ENCODE measurements at regions not wholly inside any gene's neighbourhood (a gene's known extent, or its start where the extent isn't known, plus 50 kb on each side); places are given as distances from the start of the nearest gene placed in this dataset.

DNA sequence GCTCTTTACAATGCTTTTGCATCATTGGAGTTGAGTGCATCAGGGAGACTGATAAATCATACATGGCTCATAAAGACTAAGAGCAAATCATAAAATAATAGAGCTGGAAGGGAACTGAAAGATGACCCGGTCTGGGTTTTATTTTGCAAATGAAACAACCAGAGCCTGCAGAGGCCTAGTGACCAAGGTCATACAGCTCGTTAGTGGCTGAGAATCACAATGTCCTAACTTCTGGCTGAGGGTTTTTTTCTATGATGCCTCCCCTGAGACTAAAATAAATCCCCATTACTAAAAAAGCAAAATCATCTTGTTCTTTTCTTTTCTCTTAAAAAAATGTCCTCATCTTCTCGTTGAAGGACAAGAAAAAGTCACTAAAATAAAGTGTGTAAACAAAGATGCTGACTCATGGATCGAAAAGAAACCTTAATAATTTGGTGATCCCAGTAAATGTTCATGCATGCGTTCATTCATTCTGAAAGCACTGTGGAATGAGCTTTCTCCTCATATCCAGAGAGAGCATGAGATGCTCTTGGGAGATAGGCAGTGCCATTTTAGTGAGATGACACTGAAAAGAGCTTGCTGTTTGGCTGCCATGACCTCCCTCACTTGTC, 107.8 kb upstream of the PHYHIPL start:
- TF ChIP-seq POLR2A (IDR thresholded peaks at IDR 0.05) (no peak), POLR2AphosphoS5 (IDR thresholded peaks at IDR 0.05) (no peak), EP300 (IDR thresholded peaks at IDR 0.05) (no peak)
- TF ChIP-seq, protein P1, sequence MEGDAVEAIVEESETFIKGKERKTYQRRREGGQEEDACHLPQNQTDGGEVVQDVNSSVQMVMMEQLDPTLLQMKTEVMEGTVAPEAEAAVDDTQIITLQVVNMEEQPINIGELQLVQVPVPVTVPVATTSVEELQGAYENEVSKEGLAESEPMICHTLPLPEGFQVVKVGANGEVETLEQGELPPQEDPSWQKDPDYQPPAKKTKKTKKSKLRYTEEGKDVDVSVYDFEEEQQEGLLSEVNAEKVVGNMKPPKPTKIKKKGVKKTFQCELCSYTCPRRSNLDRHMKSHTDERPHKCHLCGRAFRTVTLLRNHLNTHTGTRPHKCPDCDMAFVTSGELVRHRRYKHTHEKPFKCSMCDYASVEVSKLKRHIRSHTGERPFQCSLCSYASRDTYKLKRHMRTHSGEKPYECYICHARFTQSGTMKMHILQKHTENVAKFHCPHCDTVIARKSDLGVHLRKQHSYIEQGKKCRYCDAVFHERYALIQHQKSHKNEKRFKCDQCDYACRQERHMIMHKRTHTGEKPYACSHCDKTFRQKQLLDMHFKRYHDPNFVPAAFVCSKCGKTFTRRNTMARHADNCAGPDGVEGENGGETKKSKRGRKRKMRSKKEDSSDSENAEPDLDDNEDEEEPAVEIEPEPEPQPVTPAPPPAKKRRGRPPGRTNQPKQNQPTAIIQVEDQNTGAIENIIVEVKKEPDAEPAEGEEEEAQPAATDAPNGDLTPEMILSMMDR (IDR thresholded peaks at IDR 0.05): no peak
- Histone ChIP-seq H3K9me3 (no peaks in the 10 kb centered on the region), H3K27ac (no peak overlapping the region), H3K36me3 (no peaks in the 10 kb centered on the region), H3K4me3 (no peak overlapping the region), H3K4me1 (no peaks in the 10 kb centered on the region), H3K27me3 (no peaks in the 10 kb centered on the region)
- no peak for ATAC-seq
- 55 to 74% methylated on average over 4 to 5 of the region's 5 CpGs for WGBS, 2 donors (ENCODE audit: low coverage in 1 of 2)

DNA sequence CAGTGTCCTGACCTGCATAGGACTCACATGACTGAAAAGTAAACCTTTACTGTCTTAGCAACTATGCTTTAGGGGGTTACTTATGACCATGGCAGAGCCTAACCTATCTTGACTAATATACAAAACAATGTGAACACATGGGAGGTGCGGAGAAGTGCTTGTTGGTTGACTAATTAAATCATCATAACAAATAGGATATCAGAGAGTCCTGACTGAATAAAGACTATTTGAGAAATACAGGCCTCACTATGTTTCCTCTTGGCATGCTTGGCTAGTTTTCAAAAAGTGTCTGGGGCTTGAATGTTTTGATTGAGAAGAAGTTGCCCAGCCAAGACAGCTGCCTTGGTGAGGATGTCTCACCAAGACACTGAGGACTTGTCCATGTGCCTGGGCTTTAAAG, 104.4 kb upstream of the PHYHIPL start:
- Histone ChIP-seq H3K27ac (no peak overlapping the region), H3K4me3 (no peak overlapping the region), H3K9me3 (no peaks in the 10 kb centered on the region), H3K4me1 (peaks cover 0 to 1% (median 0%) of the 10 kb centered on the region in 3 donors), H3K27me3 (no peaks in the 10 kb centered on the region), H3K36me3 (no peaks in the 10 kb centered on the region)
- no peak for ATAC-seq
- TF ChIP-seq EP300 (IDR thresholded peaks at IDR 0.05): no peak
- WGBS, 2 donors (ENCODE audit: low coverage in 1 of 2): 80 to 86% methylated on average over 1 of the region's 1 CpG

DNA sequence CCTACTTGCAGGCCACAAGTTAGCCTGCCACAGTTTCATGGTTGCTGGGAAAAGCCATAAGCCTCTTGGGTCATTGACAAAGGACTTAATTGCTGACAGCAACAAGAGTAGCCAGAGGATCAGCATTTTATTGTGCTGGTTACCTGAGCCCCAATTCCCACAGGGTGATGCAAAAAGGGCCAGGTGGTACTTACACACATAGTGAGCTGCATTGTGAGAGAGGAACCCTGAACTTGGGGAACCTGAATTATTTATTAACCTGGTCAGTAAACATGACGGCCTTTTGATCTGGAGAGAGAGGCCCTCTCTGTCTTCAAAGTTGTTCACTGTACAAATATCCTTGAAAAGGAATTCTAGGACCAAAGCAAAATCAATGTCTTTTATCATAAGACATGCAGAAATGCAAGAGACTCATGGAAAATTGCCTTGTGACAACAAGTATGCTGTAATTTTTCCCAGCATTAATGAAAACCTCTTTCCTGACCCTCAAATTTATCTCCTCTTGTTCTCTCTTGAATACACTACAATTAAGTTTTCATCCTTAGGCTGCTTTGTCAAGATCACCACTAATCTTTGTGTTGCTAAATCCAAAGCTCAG, 102.9 kb upstream of the PHYHIPL start:
- Histone ChIP-seq H3K27me3 (no peaks in the 10 kb centered on the region), H3K9me3 (no peaks in the 10 kb centered on the region), H3K36me3 (no peaks in the 10 kb centered on the region), H3K4me3 (no peak overlapping the region), H3K27ac (no peak overlapping the region), H3K4me1 (peaks cover under 1 to 16% (median 6%) of the 10 kb centered on the region in 3 donors)
- 80 to 83% methylated on average over 1 of the region's 1 CpG for WGBS, 2 donors (ENCODE audit: low coverage in 1 of 2)
- ATAC-seq: no peak
- no peak for TF ChIP-seq POLR2A (IDR thresholded peaks at IDR 0.05)
- TF ChIP-seq, protein P1 (IDR thresholded peaks at IDR 0.05): no peak
- TF ChIP-seq EP300 (IDR thresholded peaks at IDR 0.05): no peak
- TF ChIP-seq POLR2AphosphoS5 (IDR thresholded peaks at IDR 0.05): no peak

DNA sequence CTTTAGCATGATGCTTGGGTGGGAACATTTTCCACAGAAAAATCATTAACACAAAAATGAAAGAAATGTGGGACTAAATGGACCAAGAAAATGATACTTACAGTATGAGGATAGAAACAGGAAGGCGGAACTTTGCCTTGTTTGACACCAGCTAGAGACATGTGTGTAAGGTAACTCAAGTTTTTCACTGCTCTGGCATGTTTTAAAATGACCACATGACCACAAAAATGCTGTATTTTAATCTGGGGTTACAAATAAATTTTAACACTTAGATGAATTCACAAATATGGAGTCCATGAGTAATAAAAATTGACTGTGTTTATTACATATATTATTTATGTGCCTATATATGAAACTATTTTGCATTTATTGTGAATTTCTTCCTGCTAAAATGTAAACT, 100.9 kb upstream of the PHYHIPL start:
- H3K9me3 ChIP-seq: no peaks in the 10 kb centered on the region
- ATAC-seq: no peak
- no peak for TF ChIP-seq EP300 (IDR thresholded peaks at IDR 0.05)
- TF ChIP-seq, protein P1 (IDR thresholded peaks at IDR 0.05): no peak
- no peak for TF ChIP-seq POLR2A (IDR thresholded peaks at IDR 0.05)
- no peak for TF ChIP-seq POLR2AphosphoS5 (IDR thresholded peaks at IDR 0.05)
- peaks cover 9 to 35% (median 24%) of the 10 kb centered on the region in 3 donors for H3K4me1 ChIP-seq
- no peaks in the 10 kb centered on the region for H3K36me3 ChIP-seq
- H3K4me3 ChIP-seq: no peak overlapping the region
- no peaks in the 10 kb centered on the region for H3K27me3 ChIP-seq
- H3K27ac ChIP-seq: no peak overlapping the region
- WGBS, 2 donors (ENCODE audit: low coverage in 1 of 2): 75 to 81% methylated on average over 1 of the region's 1 CpG

DNA sequence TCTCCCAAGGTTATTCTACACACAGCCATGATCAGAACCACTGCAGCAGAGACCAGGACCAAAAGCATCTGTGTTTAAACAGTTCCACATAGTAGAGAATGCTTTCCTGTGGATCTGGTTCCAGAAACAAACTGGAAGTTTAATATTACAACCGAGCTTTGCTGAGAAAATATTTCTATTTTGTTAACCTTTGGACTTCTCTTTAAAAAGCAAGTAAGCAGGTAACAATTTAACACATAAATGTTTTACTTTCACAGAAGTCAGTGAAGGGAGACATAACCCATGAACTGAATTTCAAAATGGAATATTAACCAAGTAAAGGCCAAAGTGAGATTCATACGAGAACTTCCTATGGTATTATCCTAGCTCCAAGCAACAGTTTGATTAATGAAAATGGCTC, 98.6 kb upstream of the PHYHIPL start:
- WGBS, 2 donors (ENCODE audit: low coverage in 1 of 2): 24 to 36% methylated on average over 2 of the region's 2 CpGs
- Histone ChIP-seq H3K27me3 (no peaks in the 10 kb centered on the region), H3K9me3 (no peaks in the 10 kb centered on the region), H3K4me3 (no peak overlapping the region), H3K27ac (peak overlapping the region; percentile 52 to 62 (median 58)), H3K4me1 (peaks cover 9 to 52% (median 25%) of the 10 kb centered on the region in 3 donors), H3K36me3 (no peaks in the 10 kb centered on the region)
- peak; percentile 28 for TF ChIP-seq POLR2AphosphoS5 (IDR thresholded peaks at IDR 0.05)
- TF ChIP-seq, protein P1 (IDR thresholded peaks at IDR 0.05): no peak
- ATAC-seq: no peak
